ENCODE measurements at regions not wholly inside any gene's neighbourhood (a gene's known extent, or its start where the extent isn't known, plus 50 kb on each side); places are given as distances from the start of the nearest gene placed in this dataset.
"Not testable (repeated sequence)": the region's sequence is repeated elsewhere in the genome, so short reads cannot be mapped to it uniquely, and the experiment has no call there.

DNA sequence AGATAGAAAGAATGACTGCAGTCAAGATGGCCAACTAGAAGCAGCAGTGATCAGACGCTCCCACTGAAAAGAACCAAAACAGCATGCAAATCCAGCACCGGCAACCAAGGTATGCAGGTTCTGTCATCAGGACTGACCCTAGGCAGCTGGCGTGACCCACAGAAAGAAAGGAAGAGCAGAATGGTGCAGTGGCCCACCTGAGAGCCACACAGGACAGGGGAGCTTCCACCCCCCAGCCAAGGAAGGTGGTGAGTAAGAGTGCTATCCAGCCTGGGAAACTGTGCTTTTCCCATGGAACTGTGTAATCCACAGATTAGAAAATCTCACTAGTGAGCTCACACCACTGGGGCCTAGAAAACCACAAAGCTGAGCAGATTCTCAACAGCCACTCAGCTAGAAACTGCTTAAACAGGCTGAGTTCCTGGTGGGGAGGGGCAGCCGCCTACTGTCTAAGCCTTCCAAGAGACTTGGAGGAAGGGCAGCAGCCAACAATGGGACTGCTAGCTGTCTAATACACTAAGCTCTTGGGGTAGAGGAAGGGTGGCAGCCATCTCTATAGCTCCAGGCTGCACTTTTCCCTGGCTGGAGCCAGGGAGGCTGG is 127.9 kb downstream of the EVA1A start:
- Histone ChIP-seq H3K36me3 (no peaks in the 10 kb centered on the region), H3K9me3 (ENCODE audit: severe bottlenecking) (peaks cover 9% of the 10 kb centered on the region), H3K27me3 (ENCODE audit: insufficient read depth, low read depth, severe bottlenecking) (peaks cover 68% of the 10 kb centered on the region), H3K4me3 (ENCODE audit: low read depth, low read length) (no peak overlapping the region), H3K27ac (no peak overlapping the region)
- DNase-seq = peak; percentile 68
- TF ChIP-seq, protein P1, sequence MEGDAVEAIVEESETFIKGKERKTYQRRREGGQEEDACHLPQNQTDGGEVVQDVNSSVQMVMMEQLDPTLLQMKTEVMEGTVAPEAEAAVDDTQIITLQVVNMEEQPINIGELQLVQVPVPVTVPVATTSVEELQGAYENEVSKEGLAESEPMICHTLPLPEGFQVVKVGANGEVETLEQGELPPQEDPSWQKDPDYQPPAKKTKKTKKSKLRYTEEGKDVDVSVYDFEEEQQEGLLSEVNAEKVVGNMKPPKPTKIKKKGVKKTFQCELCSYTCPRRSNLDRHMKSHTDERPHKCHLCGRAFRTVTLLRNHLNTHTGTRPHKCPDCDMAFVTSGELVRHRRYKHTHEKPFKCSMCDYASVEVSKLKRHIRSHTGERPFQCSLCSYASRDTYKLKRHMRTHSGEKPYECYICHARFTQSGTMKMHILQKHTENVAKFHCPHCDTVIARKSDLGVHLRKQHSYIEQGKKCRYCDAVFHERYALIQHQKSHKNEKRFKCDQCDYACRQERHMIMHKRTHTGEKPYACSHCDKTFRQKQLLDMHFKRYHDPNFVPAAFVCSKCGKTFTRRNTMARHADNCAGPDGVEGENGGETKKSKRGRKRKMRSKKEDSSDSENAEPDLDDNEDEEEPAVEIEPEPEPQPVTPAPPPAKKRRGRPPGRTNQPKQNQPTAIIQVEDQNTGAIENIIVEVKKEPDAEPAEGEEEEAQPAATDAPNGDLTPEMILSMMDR (IDR thresholded peaks at IDR 0.05; ENCODE audit: low read depth, low read length) = no peak

DNA sequence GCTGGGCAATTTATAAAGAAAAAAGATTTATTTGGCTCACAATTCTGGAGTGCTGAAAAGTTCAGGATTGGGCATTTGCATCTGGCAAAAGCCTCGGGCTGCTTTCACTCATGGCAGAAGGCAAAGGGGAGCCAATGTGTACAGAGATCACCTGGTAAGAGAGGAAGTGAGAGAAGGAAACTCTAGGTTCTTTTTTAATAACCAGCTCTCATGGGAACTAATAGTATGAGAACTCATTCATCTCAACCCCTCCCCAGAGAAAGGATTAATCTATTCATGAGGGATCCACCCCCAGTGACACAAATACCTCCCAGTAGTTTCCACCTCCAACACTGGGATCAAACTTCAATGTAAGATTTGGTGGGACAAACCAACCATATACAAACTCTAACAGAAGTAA is 129.0 kb downstream of the EVA1A start:
- Histone ChIP-seq H3K4me3 (ENCODE audit: low read depth, low read length) (no peak overlapping the region), H3K9me3 (ENCODE audit: severe bottlenecking) (peaks cover 9% of the 10 kb centered on the region), H3K36me3 (no peaks in the 10 kb centered on the region), H3K27ac (no peak overlapping the region), H3K27me3 (ENCODE audit: insufficient read depth, low read depth, severe bottlenecking) (peaks cover 78% of the 10 kb centered on the region)
- no peak for DNase-seq
- TF ChIP-seq, protein P1 (IDR thresholded peaks at IDR 0.05; ENCODE audit: low read depth, low read length) = no peak

DNA sequence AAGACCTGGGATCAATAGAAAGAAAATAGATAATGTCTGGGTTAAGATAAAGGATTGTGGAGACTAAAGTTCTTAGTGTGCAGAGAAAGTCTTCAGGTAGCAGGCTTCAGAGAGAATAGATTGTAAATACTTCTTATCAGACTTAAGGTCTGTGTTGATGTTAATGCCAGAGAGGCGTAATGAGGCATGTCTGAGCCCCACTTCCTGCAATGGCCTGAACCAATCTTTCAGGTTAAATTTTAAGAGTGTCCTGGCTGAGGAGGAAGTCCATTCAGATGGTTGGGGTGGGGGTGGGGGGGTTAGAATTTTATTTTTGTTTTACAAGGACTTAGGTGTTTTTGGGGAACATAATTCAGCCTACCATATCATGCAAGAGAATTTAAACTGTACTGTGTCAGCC is 129.5 kb downstream of the EVA1A start:
- DNase-seq = peak; percentile 12
- no peak overlapping the region for H3K4me3 ChIP-seq (ENCODE audit: low read depth, low read length)
- H3K27me3 ChIP-seq (ENCODE audit: insufficient read depth, low read depth, severe bottlenecking) = peaks cover 78% of the 10 kb centered on the region
- H3K9me3 ChIP-seq (ENCODE audit: severe bottlenecking) = peaks cover 5% of the 10 kb centered on the region
- TF ChIP-seq, protein P1 (IDR thresholded peaks at IDR 0.05; ENCODE audit: low read depth, low read length) = no peak
- no peaks in the 10 kb centered on the region for H3K36me3 ChIP-seq
- H3K27ac ChIP-seq = no peak overlapping the region

DNA sequence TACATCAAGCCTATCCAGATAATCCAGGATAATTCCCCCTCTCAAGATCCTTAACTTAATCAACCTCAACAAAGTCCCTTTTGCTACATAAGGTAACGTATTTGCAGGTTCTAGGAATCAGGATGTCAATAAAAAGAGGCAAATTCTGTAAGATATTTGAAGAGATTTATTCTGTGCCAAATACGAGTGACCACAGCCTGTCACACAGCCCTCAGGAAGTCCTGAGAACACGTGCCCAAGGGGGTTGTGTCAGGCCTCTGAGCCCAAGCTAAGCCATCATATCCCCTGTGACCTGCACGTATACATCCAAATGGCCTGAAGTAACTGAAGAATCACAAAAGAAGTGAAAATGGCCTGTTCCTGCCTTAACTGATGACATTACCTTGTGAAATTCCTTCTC is 130.3 kb downstream of the EVA1A start:
- not testable (repeated sequence) for DNase-seq; H3K27ac ChIP-seq; H3K36me3 ChIP-seq; H3K9me3 ChIP-seq (ENCODE audit: severe bottlenecking); H3K4me3 ChIP-seq (ENCODE audit: low read depth, low read length)
- peaks cover 78% of the 10 kb centered on the region for H3K27me3 ChIP-seq (ENCODE audit: insufficient read depth, low read depth, severe bottlenecking)

DNA sequence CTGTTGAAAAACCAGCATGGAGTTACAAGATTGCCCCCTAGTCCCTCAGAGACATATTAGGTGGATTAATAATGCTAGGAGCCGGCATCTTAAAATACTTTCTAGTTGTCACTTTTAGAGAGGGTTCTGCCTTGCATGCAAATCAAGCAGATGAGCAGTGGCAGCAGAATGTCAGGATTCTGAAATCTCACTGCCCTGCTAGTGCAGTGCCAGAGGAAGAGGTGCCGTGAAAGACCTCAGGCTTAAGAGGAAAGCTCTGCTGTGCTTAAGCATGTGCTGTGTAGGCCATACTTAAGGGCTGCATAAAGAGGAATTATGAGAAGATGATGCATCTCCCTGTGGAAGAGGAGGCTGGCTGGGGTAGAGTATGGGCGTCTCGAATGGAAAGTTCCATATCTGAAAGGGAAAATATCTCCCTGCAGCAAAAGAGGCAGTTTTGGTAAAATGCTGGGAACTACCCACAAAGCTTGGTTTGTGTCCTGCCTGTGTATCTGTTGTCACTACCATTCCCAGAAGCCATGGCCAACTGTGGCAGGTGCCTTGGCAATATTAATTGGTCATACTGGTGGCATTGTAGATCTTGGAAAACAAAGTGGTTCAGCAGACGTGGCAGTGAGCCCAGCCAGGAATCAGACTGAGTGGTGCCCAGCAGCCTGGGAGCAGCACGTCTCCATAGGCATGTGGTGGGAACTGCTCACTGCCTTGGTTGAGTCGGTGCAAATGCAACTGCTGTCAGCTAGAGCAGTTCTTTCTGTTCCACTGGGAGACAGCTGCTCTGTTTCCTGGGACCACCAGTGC is 131.9 kb downstream of the EVA1A start:
- no peaks in the 10 kb centered on the region for H3K36me3 ChIP-seq
- no peak for DNase-seq
- peaks cover 3% of the 10 kb centered on the region for H3K9me3 ChIP-seq (ENCODE audit: severe bottlenecking)
- no peak overlapping the region for H3K4me3 ChIP-seq (ENCODE audit: low read depth, low read length)
- TF ChIP-seq, protein P1 (IDR thresholded peaks at IDR 0.05; ENCODE audit: low read depth, low read length) = no peak
- peaks cover 82% of the 10 kb centered on the region for H3K27me3 ChIP-seq (ENCODE audit: insufficient read depth, low read depth, severe bottlenecking)
- H3K27ac ChIP-seq = no peak overlapping the region

DNA sequence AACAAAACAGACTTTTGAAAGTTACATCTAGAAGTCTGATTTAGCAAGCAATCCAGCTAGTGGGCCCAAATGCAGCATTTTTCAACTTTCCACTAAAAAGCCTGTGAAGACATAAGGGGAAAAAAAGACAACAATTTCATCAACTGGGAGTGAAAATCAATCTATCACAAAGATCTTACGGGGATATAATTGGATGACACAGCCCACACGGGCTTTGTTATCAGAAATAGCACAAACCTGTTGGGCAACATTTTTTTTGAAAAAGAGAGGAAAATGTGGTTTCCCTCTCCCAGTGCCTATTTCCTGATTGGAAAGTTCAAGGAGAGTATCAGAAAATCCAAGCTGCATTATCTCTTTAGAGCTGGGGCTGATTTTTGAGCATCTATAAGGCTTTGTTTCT is 132.7 kb downstream of the EVA1A start:
- Histone ChIP-seq H3K27ac (no peak overlapping the region), H3K9me3 (ENCODE audit: severe bottlenecking) (peaks cover 3% of the 10 kb centered on the region), H3K36me3 (no peaks in the 10 kb centered on the region), H3K27me3 (ENCODE audit: insufficient read depth, low read depth, severe bottlenecking) (peaks cover 76% of the 10 kb centered on the region), H3K4me3 (ENCODE audit: low read depth, low read length) (no peak overlapping the region)
- TF ChIP-seq, protein P1 (IDR thresholded peaks at IDR 0.05; ENCODE audit: low read depth, low read length) = no peak
- no peak for DNase-seq

All from WERI-Rb-1 (cell line).